ENCODE measurements at regions not wholly inside any gene's neighbourhood (a gene's known extent, or its start where the extent isn't known, plus 50 kb on each side); places are given as distances from the start of the nearest gene placed in this dataset.
"Not testable (repeated sequence)": the region's sequence is repeated elsewhere in the genome, so short reads cannot be mapped to it uniquely, and the experiment has no call there.

DNA sequence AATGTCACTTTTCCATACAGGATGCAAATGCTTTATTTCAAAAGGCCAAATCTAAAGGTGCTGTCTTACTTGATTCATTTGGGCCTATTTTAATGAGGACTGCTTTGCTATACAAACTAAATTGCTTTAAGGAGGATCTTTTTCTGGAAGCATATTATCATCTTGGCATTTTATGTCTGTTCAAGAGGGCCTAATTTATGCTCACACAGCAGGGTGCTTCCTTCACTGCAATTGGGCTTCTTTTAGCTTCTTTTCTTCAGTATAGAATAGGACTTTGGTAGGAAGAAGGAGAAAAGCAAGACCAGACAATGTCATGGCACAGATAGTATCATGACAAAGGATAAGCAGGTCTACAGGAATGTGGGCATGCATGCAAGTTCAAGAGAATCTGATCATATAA lies 222.4 kb upstream of the ANKRD50 start:
- H3K27me3 ChIP-seq (ENCODE audit: control insufficient read depth, insufficient read depth, low read length) = no peaks in the 10 kb centered on the region
- FAIRE-seq = no peak
- no peak for DNase-seq (ENCODE audit: low read depth)
- no peaks in the 10 kb centered on the region for H3K36me3 ChIP-seq (ENCODE audit: control insufficient read depth, insufficient read depth, low read length)
- no peak overlapping the region for H3K4me3 ChIP-seq (ENCODE audit: low read depth, low read length)
- TF ChIP-seq, protein P1, sequence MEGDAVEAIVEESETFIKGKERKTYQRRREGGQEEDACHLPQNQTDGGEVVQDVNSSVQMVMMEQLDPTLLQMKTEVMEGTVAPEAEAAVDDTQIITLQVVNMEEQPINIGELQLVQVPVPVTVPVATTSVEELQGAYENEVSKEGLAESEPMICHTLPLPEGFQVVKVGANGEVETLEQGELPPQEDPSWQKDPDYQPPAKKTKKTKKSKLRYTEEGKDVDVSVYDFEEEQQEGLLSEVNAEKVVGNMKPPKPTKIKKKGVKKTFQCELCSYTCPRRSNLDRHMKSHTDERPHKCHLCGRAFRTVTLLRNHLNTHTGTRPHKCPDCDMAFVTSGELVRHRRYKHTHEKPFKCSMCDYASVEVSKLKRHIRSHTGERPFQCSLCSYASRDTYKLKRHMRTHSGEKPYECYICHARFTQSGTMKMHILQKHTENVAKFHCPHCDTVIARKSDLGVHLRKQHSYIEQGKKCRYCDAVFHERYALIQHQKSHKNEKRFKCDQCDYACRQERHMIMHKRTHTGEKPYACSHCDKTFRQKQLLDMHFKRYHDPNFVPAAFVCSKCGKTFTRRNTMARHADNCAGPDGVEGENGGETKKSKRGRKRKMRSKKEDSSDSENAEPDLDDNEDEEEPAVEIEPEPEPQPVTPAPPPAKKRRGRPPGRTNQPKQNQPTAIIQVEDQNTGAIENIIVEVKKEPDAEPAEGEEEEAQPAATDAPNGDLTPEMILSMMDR (IDR thresholded peaks at IDR 0.05; ENCODE audit: insufficient read depth, low read length, severe bottlenecking) = no peak

DNA sequence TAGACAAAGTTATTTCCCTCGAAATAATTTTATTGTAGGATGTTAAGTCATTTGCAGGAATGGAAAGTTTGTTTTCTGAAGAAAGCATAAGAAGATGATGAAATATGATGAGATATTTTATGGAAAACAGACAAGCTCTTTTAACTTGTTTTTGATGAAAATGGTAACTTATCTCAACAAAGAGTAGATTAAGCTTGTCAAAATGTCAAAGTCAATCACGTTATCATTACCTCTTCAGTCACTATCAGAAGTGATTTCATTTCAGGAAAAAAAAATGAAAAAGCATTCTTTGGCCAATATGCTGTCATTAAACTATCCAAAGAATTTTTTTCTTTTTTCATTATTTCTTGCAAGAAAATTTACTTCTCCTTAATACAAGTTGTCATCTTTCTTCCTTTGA lies 221.0 kb upstream of the ANKRD50 start:
- H3K36me3 ChIP-seq (ENCODE audit: control insufficient read depth, insufficient read depth, low read length) = no peaks in the 10 kb centered on the region
- no peak overlapping the region for H3K4me3 ChIP-seq (ENCODE audit: low read depth, low read length)
- DNase-seq (ENCODE audit: low read depth) = no peak
- TF ChIP-seq, protein P1 (IDR thresholded peaks at IDR 0.05; ENCODE audit: insufficient read depth, low read length, severe bottlenecking) = no peak
- no peaks in the 10 kb centered on the region for H3K27me3 ChIP-seq (ENCODE audit: control insufficient read depth, insufficient read depth, low read length)
- FAIRE-seq = no peak

DNA sequence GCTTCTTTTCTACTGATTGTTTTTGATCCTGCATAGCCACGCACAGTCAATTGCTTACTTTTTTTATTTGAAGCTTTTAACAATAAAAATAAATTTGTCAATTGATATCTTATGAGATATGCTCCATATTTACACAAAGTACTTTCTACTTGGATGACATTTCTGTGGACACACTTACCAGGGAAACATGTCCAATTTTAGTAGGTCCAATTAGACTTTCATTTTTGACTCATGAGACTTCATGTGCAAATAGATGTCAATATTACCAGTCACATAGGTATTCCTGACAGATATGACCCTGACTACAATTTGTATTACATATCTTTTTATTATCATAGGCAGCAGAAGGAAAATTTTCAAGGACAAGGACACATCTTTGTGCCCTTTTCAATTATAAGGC lies 219.9 kb upstream of the ANKRD50 start:
- Histone ChIP-seq H3K36me3 (ENCODE audit: control insufficient read depth, insufficient read depth, low read length) (no peaks in the 10 kb centered on the region), H3K27me3 (ENCODE audit: control insufficient read depth, insufficient read depth, low read length) (no peaks in the 10 kb centered on the region), H3K4me3 (ENCODE audit: low read depth, low read length) (no peak overlapping the region)
- TF ChIP-seq, protein P1 (IDR thresholded peaks at IDR 0.05; ENCODE audit: insufficient read depth, low read length, severe bottlenecking) = no peak
- DNase-seq (ENCODE audit: low read depth) = no peak
- FAIRE-seq = no peak

DNA sequence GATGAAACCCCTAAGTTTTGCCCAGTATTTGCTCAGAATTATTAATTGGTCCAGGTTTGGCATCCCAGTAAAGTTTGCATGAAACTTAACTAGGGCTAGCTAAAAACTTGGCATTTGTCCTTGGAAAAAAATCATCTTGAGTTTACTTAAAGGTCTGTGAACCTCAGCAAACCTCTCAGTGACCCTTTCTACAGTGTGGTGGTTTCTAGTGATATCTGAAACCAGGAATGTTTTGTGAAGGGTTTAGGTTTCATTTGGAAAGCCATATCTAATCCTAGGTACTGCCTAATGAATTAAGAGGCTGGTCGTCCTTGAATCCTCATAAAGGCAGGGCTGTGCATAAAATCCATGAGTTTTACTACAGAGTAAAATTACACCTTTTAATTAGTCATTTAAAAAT lies 218.5 kb upstream of the ANKRD50 start:
- Histone ChIP-seq H3K4me3 (ENCODE audit: low read depth, low read length) (no peak overlapping the region), H3K27me3 (ENCODE audit: control insufficient read depth, insufficient read depth, low read length) (no peaks in the 10 kb centered on the region), H3K36me3 (ENCODE audit: control insufficient read depth, insufficient read depth, low read length) (no peaks in the 10 kb centered on the region)
- no peak for FAIRE-seq
- no peak for DNase-seq (ENCODE audit: low read depth)
- TF ChIP-seq, protein P1 (IDR thresholded peaks at IDR 0.05; ENCODE audit: insufficient read depth, low read length, severe bottlenecking) = no peak

GRCh38 chr4:124922748-124923147 lies 210.2 kb upstream of the ANKRD50 start:
- DNase-seq (ENCODE audit: low read depth); H3K27me3 ChIP-seq (ENCODE audit: control insufficient read depth, insufficient read depth, low read length); H3K4me3 ChIP-seq (ENCODE audit: low read depth, low read length); FAIRE-seq; H3K36me3 ChIP-seq (ENCODE audit: control insufficient read depth, insufficient read depth, low read length): not testable (repeated sequence)

DNA sequence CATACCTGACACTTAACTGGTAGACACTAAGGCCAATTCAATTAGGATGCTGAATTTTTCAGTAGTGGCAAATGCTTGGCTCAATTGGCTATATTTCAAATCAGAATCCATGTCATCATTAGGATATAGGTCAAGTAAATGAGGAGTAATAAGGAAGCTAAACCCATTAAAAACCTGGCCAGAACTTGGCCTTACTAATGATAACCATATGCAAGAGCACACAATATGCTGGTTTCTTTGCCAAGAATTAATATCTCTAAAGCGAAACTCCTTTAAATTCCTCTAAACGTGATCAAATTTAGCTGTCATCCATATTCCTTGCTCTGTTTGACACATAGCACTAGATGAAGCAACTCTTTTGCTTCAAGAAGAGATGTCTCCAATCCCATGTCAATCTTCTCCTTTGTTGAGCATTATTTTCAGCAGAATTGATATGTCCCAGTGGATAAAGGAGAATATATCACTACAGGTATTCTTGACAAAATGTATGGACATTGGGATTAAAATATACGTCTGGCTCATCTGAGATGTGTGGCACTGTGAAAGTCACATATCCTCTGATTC lies 206.1 kb upstream of the ANKRD50 start:
- Histone ChIP-seq H3K4me3 (ENCODE audit: low read depth, low read length) (no peak overlapping the region), H3K36me3 (ENCODE audit: control insufficient read depth, insufficient read depth, low read length) (no peaks in the 10 kb centered on the region), H3K27me3 (ENCODE audit: control insufficient read depth, insufficient read depth, low read length) (no peaks in the 10 kb centered on the region)
- no peak for FAIRE-seq
- TF ChIP-seq, protein P1 (IDR thresholded peaks at IDR 0.05; ENCODE audit: insufficient read depth, low read length, severe bottlenecking) = no peak
- no peak for DNase-seq (ENCODE audit: low read depth)

Data from bronchial epithelial cell (primary cell).